Fibroblast of lung (primary cell): ENCODE measurements at regions not wholly inside any gene's neighbourhood (a gene's known extent, or its start where the extent isn't known, plus 50 kb on each side); places are given as distances from the start of the nearest gene placed in this dataset.

Experiments
- CTCF ChIP-seq, 2 donors: IDR thresholded peaks in 1 of 2; conservative IDR thresholded peaks in 1 of 2; 1 replicate in 1 of 2; 2 replicates in 1 of 2; pipeline ENCODE4 v1.5.1; 2011 to 2012; ENCODE audit warnings: low read length in 2 of 2, control low read depth in 1 of 2, inconsistent platforms in 1 of 2, low read depth in 1 of 2, mild to moderate bottlenecking in 1 of 2
- EZH2 ChIP-seq: IDR thresholded peaks from 2 replicates; pipeline ENCODE4 v1.5.1; 2012; ENCODE audit warnings: low read length, control low read depth, mild to moderate bottlenecking; ENCODE audit errors: missing control alignments

- no peak for TF ChIP-seq EZH2
- TF ChIP-seq CTCF (conservative IDR thresholded peaks at IDR 0.05 in 1 of 2, IDR thresholded peaks at IDR 0.05 in 1 of 2; ENCODE audit: low read depth in 1 of 2, low read length in 2 of 2), result no peak
Measured at GRCh38 chr9:3629495-3629894, 103.7 kb upstream of the RFX3 start.
